ENCODE measurements at regions not wholly inside any gene's neighbourhood (a gene's known extent, or its start where the extent isn't known, plus 50 kb on each side); places are given as distances from the start of the nearest gene placed in this dataset.
A peak's percentile ranks its signal among the peaks of the same experiment; 100 is the strongest.

DNA sequence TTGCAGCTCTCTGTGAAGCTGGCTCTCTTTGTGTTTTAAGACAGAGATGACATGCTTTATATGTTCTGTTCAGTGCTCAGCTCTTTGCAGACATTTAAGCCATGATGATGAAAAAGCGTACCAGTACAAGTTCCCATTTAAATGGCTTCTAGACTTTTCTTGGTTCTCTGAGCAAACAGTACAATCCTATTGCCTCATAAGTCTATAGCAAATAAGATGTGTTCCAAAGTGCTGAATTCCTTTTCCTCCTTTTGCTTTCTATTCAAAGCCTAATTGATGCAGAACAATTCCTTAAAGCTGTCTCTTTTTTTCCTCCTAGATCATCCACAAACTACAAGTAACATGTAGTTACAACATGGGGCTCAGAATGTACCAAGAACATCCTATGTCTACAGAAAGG is 168.8 kb upstream of the SPATS2L start:
- no peaks in the 10 kb centered on the region for H3K4me1 ChIP-seq
- no peak overlapping the region for H3K4me3 ChIP-seq
- DNase-seq (no peak), ATAC-seq (no peak)
- H3K27me3 ChIP-seq: no peaks in the 10 kb centered on the region
- no peak for TF ChIP-seq CTCF (IDR thresholded peaks at IDR 0.05)
- TF ChIP-seq POLR2A (IDR thresholded peaks at IDR 0.05): no peak
- intact Hi-C loops (cut with DNase I): no loop called here
- no peak overlapping the region for H3K27ac ChIP-seq
- no peaks in the 10 kb centered on the region for H3K36me3 ChIP-seq
- peaks cover 0 to 5% (median 0%) of the 10 kb centered on the region in 12 donors for H3K9me3 ChIP-seq
- 93 to 100% (median 95%) methylated on average over 1 of the region's 1 CpG for WGBS, 4 donors

GRCh38 chr2:200138391-200139124 is 167.9 kb upstream of the SPATS2L start:
- WGBS, 4 donors: 74 to 86% (median 79%) methylated on average over 2 of the region's 2 CpGs
- no peak for ATAC-seq
- TF ChIP-seq CTCF (IDR thresholded peaks at IDR 0.05) (no peak), POLR2A (IDR thresholded peaks at IDR 0.05) (no peak)
- intact Hi-C loops (cut with DNase I): no loop called here
- Histone ChIP-seq H3K27me3 (no peaks in the 10 kb centered on the region), H3K4me3 (no peak overlapping the region), H3K27ac (peak overlapping the region in 1 of 12 donors; percentile 29), H3K36me3 (no peaks in the 10 kb centered on the region), H3K4me1 (no peaks in the 10 kb centered on the region), H3K9me3 (peaks cover 0 to 5% (median 0%) of the 10 kb centered on the region in 12 donors)
- no peak for DNase-seq

DNA sequence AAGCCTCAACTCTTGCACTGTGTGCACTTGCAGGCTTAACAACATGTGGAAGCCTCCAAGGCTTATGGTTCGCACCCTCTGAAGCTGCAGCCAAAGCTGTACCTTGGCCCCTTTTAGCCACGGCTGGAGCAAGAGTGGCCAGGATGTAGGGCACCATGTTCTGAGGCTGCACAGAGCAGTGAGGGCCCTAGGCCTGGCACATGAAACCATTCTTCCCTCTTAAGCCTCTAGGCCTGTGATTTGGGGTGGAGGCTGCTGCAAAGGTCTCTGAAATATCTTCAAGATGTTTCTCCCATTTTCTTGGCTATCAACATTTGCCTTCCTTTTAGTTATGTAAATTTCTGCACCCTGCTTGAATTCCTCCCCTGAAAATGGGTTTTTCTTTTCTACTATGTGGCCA is 161.9 kb upstream of the SPATS2L start:
- intact Hi-C loops (cut with DNase I): loop anchor here in 1 of 10 donors (10.0 kb wide), 1 partner anchor 80 kb away; no protein-coding TSS in a partner anchor
- TF ChIP-seq POLR2A (IDR thresholded peaks at IDR 0.05): no peak
- no peak for TF ChIP-seq CTCF (IDR thresholded peaks at IDR 0.05)
- H3K4me3 ChIP-seq: no peak overlapping the region
- H3K4me1 ChIP-seq: no peaks in the 10 kb centered on the region
- 80 to 87% (median 84%) methylated on average over 2 of the region's 2 CpGs for WGBS, 4 donors
- ATAC-seq: no peak
- H3K27me3 ChIP-seq: no peaks in the 10 kb centered on the region
- no peak for DNase-seq
- peaks cover 0 to 6% (median 0%) of the 10 kb centered on the region in 12 donors for H3K9me3 ChIP-seq
- H3K27ac ChIP-seq: no peak overlapping the region
- H3K36me3 ChIP-seq: no peaks in the 10 kb centered on the region

GRCh38 chr2:200146501-200146900 is 160.0 kb upstream of the SPATS2L start:
- Histone ChIP-seq H3K36me3 (no peaks in the 10 kb centered on the region), H3K9me3 (peaks cover 0 to 20% (median 11%) of the 10 kb centered on the region in 12 donors), H3K27ac (no peak overlapping the region), H3K27me3 (no peaks in the 10 kb centered on the region), H3K4me1 (no peaks in the 10 kb centered on the region), H3K4me3 (no peak overlapping the region)
- DNase-seq (no peak), ATAC-seq (no peak)
- WGBS, 4 donors: 78 to 87% (median 85%) methylated on average over 3 of the region's 3 CpGs
- TF ChIP-seq POLR2A (IDR thresholded peaks at IDR 0.05): no peak
- TF ChIP-seq CTCF (IDR thresholded peaks at IDR 0.05): no peak
- intact Hi-C loops (cut with DNase I): loop anchor here in 1 of 10 donors (10.0 kb wide), 1 partner anchor 78 kb away; no protein-coding TSS in a partner anchor
